Left hindlimb (tissue), 1 donor: ENCODE measurements at regions not wholly inside any gene's neighbourhood (a gene's known extent, or its start where the extent isn't known, plus 50 kb on each side); places are given as distances from the start of the nearest gene placed in this dataset.

ENCODE experiments used
- DNase-seq: peaks from one replicate; pipeline ENCODE4 v3.0.0-alpha.2; 2018

GRCh38 chr20:48165401-48165685, 380.1 kb upstream of the SULF2 start:
- DNase-seq: no peak

- DNase-seq: no peak
Measured at GRCh38 chr20:48164566-48165400, 379.5 kb upstream of the SULF2 start.

- DNase-seq: no peak
Measured at GRCh38 chr20:48164034-48164433, 378.8 kb upstream of the SULF2 start.

- no peak for DNase-seq
Measured at GRCh38 chr20:48163505-48163904, 378.2 kb upstream of the SULF2 start.

- no peak for DNase-seq
Measured at GRCh38 chr20:48162621-48163020, 377.3 kb upstream of the SULF2 start.

GRCh38 chr20:48159145-48160008, 374.1 kb upstream of the SULF2 start:
- no peak for DNase-seq

- no peak for DNase-seq
Measured at GRCh38 chr20:48158014-48158413, 372.7 kb upstream of the SULF2 start.

GRCh38 chr20:48156951-48157700, 371.8 kb upstream of the SULF2 start:
- DNase-seq: no peak

GRCh38 chr20:48156521-48156920, 371.2 kb upstream of the SULF2 start:
- DNase-seq: no peak

GRCh38 chr20:48155268-48155667, 370.0 kb upstream of the SULF2 start:
- no peak for DNase-seq

GRCh38 chr20:48154040-48154765, 368.9 kb upstream of the SULF2 start:
- no peak for DNase-seq

GRCh38 chr20:48153523-48153922, 368.2 kb upstream of the SULF2 start:
- DNase-seq: peak; percentile 50

- no peak for DNase-seq
Measured at GRCh38 chr20:48153103-48153502, 367.8 kb upstream of the SULF2 start.

- DNase-seq: no peak
Measured at GRCh38 chr20:48150568-48150967, 365.3 kb upstream of the SULF2 start.

- no peak for DNase-seq
Measured at GRCh38 chr20:48149902-48150301, 364.6 kb upstream of the SULF2 start.

GRCh38 chr20:48148916-48149672, 363.8 kb upstream of the SULF2 start:
- no peak for DNase-seq

GRCh38 chr20:48148020-48148419, 362.7 kb upstream of the SULF2 start:
- DNase-seq: no peak

- no peak for DNase-seq
Measured at GRCh38 chr20:48147311-48147710, 362.0 kb upstream of the SULF2 start.

GRCh38 chr20:48146877-48147276, 361.6 kb upstream of the SULF2 start:
- no peak for DNase-seq

GRCh38 chr20:48146308-48146707, 361.0 kb upstream of the SULF2 start:
- DNase-seq: no peak

GRCh38 chr20:48143435-48144081, 358.3 kb upstream of the SULF2 start:
- no peak for DNase-seq

- no peak for DNase-seq
Measured at GRCh38 chr20:48142516-48142773, 357.2 kb upstream of the SULF2 start.
